ENCODE measurements at regions not wholly inside any gene's neighbourhood (a gene's known extent, or its start where the extent isn't known, plus 50 kb on each side); places are given as distances from the start of the nearest gene placed in this dataset.

- H3K4me3 ChIP-seq (ENCODE audit: low read length): no peak overlapping the region
Observed at GRCh38 chr9:87125819-87126218, 178.5 kb upstream of the GAS1 start.

DNA sequence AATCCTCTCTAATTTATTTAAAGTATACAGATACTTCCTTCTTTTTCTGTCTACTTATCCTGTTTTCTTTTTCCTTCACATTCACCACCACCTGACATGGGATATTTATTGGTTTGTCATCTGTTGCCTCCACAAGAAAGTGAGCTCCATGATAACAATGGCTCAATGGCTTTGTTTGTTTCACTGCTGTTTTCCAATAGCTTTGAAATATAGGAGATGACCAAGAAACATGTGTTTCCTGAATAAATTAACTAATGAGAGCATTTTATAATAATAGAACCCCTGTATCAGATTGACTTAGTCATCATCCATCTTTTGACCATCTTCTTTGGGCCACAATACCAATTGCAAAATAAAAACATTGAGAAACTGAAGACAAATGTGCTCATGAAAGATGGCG, 180.2 kb upstream of the GAS1 start:
- Histone ChIP-seq H3K79me2 (ENCODE audit: control insufficient read depth, low read length) (no peaks in the 10 kb centered on the region), H3K36me3 (ENCODE audit: control insufficient read depth, low read length) (no peaks in the 10 kb centered on the region), H3F3A (ENCODE audit: control insufficient read depth, insufficient read depth) (no peaks in the 10 kb centered on the region), H3K4me3 (ENCODE audit: low read length) (no peak overlapping the region), H3K27me3 (ENCODE audit: control insufficient read depth, low read length) (no peaks in the 10 kb centered on the region), H3K9me2 (replicated peaks; ENCODE audit: control insufficient read depth, low read length) (no peaks in the 10 kb centered on the region), H3K4me2 (ENCODE audit: low read length) (no peak overlapping the region), H3K27ac (ENCODE audit: low read depth, low read length) (no peak overlapping the region), H3K4me1 (ENCODE audit: control insufficient read depth, low read length) (no peaks in the 10 kb centered on the region), H3K9me3 (ENCODE audit: control insufficient read depth, insufficient read depth, low read length) (no peaks in the 10 kb centered on the region), H4K20me1 (ENCODE audit: control insufficient read depth, insufficient read depth, low read depth, low read length) (no peaks in the 10 kb centered on the region)
- TF ChIP-seq EZH2phosphoT487 (IDR thresholded peaks at IDR 0.05; ENCODE audit: borderline replicate concordance, low read length) (no peak), CTCF (IDR thresholded peaks at IDR 0.05; ENCODE audit: low read depth, low read length, poor library complexity, severe bottlenecking) (no peak)

More at GRCh38 chr9:87125819-87126218, 178.5 kb upstream of the GAS1 start:
- no peaks in the 10 kb centered on the region for H3K27me3 ChIP-seq (ENCODE audit: control insufficient read depth, low read length)
- H3K4me1 ChIP-seq (ENCODE audit: control insufficient read depth, low read length): no peaks in the 10 kb centered on the region
- H3K79me2 ChIP-seq (ENCODE audit: control insufficient read depth, low read length): no peaks in the 10 kb centered on the region
- no peaks in the 10 kb centered on the region for H3F3A ChIP-seq (ENCODE audit: control insufficient read depth, insufficient read depth)
- H3K9me2 ChIP-seq (replicated peaks; ENCODE audit: control insufficient read depth, low read length): no peaks in the 10 kb centered on the region; the same call in 1 of the 2 replicates
- no peaks in the 10 kb centered on the region for H4K20me1 ChIP-seq (ENCODE audit: control insufficient read depth, insufficient read depth, low read depth, low read length)
- H3K27ac ChIP-seq (ENCODE audit: low read depth, low read length): no peak overlapping the region
- H3K9me3 ChIP-seq (ENCODE audit: control insufficient read depth, insufficient read depth, low read length): no peaks in the 10 kb centered on the region
- H3K4me2 ChIP-seq (ENCODE audit: low read length): no peak overlapping the region
- TF ChIP-seq EZH2phosphoT487 (IDR thresholded peaks at IDR 0.05; ENCODE audit: borderline replicate concordance, low read length): no peak
- no peak for TF ChIP-seq CTCF (IDR thresholded peaks at IDR 0.05; ENCODE audit: low read depth, low read length, poor library complexity, severe bottlenecking)
- H3K36me3 ChIP-seq (ENCODE audit: control insufficient read depth, low read length): no peaks in the 10 kb centered on the region

GRCh38 chr9:87127978-87128614, 180.8 kb upstream of the GAS1 start:
- Histone ChIP-seq H3K9me3 (ENCODE audit: control insufficient read depth, insufficient read depth, low read length) (no peaks in the 10 kb centered on the region), H3K4me2 (ENCODE audit: low read length) (no peak overlapping the region), H3K79me2 (ENCODE audit: control insufficient read depth, low read length) (no peaks in the 10 kb centered on the region), H3K4me3 (ENCODE audit: low read length) (no peak overlapping the region), H3K27ac (ENCODE audit: low read depth, low read length) (no peak overlapping the region), H3K9me2 (replicated peaks; ENCODE audit: control insufficient read depth, low read length) (no peaks in the 10 kb centered on the region), H3K4me1 (ENCODE audit: control insufficient read depth, low read length) (no peaks in the 10 kb centered on the region), H3K27me3 (ENCODE audit: control insufficient read depth, low read length) (no peaks in the 10 kb centered on the region), H3K36me3 (ENCODE audit: control insufficient read depth, low read length) (no peaks in the 10 kb centered on the region), H3F3A (ENCODE audit: control insufficient read depth, insufficient read depth) (no peaks in the 10 kb centered on the region), H4K20me1 (ENCODE audit: control insufficient read depth, insufficient read depth, low read depth, low read length) (no peaks in the 10 kb centered on the region)
- TF ChIP-seq EZH2phosphoT487 (IDR thresholded peaks at IDR 0.05; ENCODE audit: borderline replicate concordance, low read length) (no peak), CTCF (IDR thresholded peaks at IDR 0.05; ENCODE audit: low read depth, low read length, poor library complexity, severe bottlenecking) (no peak)

All from DOHH2 (cell line).